SW480 (cell line): ENCODE measurements at regions not wholly inside any gene's neighbourhood (a gene's known extent, or its start where the extent isn't known, plus 50 kb on each side); places are given as distances from the start of the nearest gene placed in this dataset.

Source experiments
- DNase-seq: peaks from one replicate; pipeline ENCODE4 v3.0.0-alpha.2; 2016; ENCODE audit warnings: low spot score

DNA sequence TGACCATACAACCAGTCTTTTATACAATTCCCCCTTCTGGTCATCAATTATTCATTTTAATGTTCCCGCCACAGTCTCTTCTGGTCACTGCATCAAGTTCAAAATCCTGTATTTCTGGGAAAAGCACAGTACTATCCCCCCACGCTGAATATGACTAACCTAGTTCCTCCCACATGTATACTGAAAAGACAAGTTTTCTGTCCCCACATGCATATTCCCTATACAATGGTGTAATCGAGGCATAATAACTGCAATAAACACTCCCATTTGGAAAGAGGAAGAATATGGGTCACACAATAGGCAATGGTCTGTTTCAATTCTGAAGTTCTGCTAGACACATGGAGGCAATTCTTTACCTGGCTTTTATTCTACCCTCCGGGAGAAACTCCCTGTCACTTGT lies 344.9 kb downstream of the EFNA5 start:
- DNase-seq: no peak

DNA sequence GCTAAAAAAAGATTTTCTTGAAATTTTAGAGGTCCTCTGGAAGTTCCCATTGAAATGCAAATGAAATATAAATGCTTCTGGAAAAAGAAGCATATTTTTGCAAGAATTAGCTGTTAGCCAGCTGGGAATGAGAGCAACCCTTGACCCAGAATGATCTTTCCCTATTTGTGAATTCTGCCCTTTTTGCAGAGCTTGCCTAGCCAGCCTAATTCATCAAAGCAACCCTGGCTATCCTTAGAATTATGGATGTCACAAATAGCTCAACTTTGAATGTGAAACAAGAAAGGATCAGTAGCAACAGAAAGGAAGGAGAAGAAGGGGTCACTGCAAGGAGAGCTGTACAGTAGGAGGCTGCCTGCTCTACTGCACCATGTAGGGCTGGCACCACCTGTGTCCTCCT lies 345.9 kb downstream of the EFNA5 start:
- DNase-seq: no peak

DNA sequence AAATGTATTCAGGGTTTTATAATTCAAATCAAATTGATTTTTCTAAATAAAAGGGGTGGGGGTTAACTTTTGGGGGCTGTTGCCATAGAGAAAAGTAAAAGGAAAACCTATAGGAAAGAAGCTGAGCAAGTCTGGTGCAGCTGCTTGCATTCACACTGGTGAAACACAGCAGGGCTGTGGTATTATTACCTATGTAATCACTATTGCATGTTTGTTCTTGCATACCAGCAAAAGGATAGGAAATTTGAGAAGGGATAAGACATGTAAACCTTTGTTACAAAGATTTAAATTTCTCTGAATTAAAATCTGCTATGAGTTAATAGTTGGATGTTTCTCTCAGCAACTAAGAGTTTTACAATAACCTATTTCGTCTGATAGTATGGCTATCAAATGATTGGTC lies 346.7 kb downstream of the EFNA5 start:
- no peak for DNase-seq

DNA sequence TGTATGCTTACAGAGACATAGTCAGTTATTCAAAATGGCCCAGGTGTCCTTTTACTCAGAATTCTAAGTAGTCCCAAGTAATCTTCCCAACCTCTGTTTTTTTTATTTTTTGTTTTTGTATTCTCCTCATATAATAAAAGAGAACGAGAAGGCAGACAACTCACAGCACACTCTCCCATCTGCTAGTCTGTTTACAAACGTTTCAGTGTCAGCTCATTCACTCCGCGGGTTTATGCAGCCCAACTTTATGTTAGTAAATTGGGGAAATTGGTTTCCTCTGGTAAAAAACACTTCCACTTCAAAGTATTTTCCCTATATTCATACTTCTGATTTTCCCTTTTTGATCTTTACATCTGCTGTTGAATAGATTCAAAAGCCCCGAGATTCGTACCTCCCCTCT lies 347.2 kb downstream of the EFNA5 start:
- no peak for DNase-seq

DNA sequence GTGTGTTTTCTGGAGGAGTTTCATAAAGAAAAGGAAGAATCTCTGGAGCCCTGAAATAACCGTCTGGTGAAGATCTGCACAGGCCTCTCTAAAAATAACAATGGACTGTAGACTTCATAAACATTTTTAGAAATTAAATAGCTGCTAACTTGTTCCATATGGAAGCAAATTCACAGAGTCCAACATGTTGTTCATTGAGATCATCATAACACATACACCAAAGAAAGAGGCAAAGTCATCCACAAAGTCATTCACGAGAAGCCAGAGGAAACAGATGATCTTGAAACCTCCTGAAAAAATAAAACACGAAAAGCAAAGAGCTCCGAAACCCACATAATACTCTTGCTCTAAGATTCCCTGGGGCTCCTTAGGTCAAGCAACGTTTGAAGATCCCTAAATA lies 347.8 kb downstream of the EFNA5 start:
- no peak for DNase-seq

DNA sequence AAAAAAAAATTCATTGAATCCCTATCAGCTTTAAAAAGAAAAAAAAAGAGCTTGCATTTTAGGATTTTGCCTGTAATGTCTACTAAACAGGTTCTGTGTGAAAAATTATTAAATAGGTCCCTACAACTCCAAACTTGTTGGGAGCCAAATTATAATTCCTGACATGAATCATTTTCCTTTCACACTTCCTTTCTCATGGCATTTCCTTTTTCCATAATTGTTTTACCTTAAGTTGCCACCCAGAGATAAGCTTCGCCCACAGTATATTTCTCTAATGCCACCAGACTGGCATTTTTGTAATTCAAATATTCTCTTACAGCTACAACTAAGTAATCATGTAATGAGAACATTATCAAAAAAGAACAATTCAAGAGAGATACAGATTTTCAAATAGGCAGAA lies 348.8 kb downstream of the EFNA5 start:
- DNase-seq: no peak

DNA sequence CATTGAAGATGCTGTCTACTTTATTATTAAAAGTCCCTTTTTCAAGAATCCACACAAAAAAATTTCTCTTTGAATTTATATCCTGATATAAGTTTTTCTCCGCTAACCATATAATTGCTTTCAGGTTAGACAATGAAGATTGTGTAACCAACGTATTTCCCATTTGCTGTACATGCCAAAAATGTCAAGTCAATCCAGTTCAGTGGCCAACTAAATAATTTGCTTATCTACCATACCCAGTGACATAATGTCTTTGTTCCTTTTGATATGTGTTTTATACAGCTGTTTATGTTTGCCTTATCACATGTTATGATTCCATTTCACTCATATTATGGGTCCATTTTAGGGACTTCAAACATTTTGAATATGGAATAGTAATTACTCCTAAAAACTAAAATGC lies 349.9 kb downstream of the EFNA5 start:
- no peak for DNase-seq

DNA sequence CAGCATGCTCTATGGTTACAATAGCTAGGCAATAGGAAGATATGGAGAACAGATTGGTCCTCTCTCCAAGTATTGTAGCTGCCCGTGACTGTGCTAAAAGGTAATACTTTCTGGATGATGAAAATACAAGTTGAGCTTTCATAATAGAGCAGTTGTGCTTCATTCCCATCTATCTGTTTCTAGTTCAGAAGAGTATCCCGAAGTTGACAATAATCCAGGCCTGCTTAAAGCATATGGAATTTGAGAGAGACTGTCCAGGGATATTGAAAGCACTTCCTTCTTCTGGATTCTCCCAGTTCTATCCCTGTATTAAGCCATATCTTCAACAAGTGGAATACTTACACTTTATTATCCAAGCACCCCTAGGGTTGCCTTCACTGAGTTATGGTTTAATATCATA lies 350.4 kb downstream of the EFNA5 start:
- DNase-seq: no peak

DNA sequence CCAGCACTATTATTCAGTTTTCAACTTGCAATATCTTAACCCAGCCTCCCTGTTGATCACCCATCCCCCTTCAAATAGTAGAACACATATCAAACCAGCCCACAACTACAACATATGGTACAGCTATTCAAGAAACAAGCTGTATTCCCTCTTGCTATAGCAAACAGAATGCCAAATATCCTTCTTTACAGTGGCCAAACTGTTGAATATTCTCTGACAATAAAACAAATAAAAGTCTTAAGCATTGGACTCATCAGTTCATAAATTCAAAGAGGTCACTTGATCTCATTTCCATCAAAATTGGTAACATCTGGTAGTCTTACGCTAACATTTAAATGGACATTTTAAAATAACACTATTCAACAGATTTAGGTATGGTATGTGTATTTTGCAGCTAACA lies 350.8 kb downstream of the EFNA5 start:
- no peak for DNase-seq

DNA sequence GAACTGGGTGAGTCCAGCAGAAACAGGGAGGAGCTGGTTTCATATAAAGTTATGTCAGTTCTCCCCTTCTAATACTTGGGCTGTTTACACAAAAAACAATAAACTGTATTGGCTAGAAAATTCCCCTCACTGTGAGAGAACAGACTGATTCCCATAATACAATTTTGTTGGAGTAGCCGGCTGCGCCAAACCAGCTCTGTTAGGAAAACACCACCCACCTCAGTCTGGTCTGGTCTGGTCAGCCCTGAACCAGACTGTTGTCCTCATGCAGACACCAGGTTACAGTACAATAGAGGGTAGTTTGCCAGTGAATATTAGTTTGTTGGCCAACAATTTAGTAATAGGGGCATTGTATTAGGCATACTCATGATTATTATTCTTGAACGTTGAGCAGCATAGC lies 356.4 kb downstream of the EFNA5 start:
- DNase-seq: no peak

DNA sequence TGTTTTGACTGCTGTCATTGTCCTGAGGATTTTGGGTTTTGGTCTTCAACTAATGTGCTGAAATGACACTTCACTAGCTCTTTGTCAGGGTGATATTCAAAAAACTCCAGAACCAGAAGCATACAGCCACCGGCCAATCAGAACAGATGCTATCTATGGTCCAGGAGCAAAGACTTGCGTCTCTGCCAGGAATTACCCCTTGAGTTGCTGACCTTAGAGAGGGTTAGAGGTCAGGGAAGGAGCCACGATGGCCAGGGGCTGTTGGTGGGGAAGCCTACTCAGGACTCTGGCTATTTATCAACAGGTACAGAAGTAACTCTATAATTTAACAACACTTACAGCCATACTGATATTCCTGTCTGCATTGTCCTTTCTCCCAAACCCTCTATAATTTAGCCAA lies 356.8 kb downstream of the EFNA5 start:
- DNase-seq: no peak

DNA sequence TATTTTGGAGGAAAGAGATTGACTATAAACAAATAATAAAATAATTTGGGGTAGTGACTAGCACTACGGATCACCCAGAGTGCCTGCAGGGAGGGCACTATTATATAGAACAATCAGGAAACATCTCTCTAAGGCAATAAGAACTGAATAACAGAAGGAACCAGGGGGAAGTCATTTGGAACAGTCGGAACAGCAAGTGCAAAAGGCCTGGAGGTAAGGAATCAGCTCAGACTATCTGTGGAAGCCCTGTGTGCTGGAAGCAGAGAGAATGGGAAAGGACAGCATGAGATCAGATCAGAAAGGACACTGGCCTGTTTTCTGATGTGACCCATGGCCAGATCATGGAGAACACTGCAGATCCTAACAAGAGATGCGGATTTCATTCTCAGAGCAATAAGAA lies 357.6 kb downstream of the EFNA5 start:
- DNase-seq: no peak

DNA sequence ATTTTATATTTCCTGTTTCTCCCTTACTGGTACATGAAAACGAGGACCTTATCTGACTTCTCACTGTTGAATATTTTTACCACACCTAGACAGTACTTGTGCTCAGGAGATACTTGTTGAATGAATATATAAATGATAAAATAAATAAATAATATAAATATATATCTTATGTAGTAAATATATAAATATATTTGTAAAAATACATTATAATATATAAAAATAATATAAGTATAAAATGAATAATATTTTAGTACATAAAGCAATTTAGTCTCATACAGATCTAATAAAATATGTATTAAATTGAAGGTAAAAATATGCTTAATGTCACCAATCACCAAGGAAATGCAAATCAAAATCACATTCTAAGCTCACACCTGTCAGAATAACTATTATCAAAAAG lies 360.6 kb downstream of the EFNA5 start:
- no peak for DNase-seq

DNA sequence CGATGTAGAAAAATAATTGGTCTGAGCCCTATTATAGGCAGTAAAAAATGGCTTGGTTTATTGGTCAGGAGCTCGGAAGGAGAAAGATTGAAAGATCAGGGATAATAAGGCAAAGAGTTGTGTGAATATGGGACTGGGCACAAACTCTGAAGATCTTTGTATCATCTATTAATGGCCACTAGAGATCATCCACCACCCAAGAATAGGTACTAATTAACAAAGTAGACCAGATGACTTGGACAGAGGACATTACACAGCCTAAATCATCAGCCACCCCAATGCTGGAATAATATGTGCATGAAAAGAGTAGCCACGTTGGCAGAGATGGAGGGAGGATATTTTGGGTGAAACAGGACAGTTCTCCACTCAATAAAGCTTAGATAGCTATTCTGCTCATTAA lies 364.1 kb downstream of the EFNA5 start:
- no peak for DNase-seq

DNA sequence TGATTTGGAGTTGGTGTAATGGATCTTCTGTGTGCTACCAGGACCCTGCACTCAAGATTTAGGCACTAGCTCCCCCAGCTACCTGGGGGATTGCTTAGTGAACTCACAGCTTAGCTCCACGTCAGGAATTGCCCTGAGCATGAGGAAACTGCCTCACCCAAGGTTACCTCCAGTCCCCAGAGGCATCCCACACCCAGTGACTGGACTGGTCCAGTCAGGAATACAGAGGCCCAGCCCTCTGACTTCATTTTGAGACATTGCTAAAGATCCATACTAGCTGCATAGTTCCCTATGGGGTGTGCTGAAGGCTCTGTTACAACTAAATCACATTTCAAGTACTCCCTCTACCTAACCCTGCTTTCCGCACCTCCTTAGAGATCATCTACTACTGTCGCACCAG lies 364.7 kb downstream of the EFNA5 start:
- DNase-seq: no peak

DNA sequence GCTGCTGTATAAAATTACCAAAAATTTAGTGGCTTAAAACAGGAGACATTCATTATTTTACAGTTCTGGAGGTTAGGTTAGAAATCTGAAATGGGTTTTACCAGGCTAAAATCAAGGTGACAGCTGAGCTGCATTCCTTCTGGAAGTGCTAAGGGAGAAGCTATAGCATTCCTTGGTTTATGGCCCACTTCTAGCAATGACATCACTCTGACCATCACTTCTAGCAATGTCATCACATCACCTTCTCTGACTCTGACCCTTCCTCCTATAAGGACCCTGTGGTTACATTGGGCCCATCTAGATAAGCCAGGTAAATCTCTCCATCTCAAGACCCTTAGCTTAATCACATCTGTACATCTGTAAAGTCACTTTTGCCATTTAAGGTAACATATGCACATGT lies 366.1 kb downstream of the EFNA5 start:
- no peak for DNase-seq

DNA sequence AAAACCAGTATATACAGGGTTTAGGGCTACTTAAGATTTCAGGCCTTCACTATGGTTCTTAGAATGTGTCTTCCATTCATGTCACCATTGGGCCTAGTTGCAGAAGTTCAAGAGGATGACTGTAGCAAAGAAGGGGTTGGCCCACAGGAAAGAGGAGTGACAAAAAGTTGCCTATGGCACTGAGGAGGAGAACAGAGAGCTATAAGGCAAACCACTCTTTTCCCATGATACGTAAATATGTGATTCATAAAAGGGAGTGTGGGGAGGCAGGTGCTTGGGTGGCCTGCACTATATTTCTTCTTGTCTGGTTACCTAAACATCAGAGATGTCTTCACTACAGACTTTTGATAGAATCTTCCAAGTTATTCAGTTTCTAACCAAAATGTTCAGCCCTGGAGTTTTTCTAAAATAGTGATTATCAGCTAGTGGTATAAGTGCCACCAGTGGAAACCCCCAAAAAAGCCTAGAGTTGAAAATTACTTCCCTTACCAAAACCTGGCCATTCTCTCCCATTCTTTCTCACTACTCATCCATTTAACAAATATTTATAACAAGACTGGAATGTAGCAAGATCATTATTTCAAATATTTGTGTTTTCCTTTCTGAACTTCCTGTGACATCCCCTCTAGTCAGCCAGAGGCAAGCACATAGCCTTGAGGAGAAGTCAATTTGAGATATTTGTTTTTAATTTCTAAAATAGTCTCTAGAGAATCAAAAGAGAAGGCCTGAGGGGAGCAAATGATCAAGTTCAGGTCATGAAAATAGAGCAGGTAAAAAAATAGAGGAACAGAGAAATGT lies 367.4 kb downstream of the EFNA5 start:
- no peak for DNase-seq

DNA sequence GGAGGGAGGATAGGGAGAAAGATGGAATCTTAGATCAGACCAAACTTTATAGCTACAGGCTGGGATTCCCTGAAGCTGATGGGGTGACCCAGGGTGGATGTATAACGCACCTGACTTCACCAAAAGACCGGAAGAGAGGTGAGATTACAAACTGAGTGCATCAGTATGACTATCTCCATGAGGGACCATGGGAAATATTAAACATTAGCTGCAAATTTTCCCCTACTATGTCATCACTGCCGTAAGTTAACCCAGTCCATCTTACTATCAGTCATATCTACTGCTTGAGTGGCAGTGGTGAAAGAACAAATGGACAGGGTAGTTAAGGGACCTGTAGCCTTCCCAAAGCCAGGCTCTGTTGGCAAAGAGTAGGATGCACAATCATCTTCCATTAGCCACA lies 368.3 kb downstream of the EFNA5 start:
- DNase-seq: no peak

DNA sequence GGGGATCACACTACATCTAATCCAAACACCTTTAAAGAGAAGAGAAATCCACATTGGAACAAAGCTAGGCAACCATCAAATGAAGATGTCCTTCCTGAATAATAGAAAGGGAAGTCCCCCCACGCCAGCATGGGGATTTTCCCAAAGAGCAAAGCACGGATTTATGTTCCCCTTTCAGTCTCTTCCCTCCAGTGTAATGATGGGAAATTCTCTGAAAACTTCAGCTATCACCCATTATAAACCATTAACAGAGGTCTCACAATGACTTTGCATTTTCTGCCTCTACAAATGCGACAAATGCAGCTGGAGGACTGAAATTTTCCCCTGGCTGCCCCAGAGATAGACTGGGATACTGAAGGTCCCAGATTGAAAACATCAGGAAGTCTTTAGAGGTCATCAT lies 368.7 kb downstream of the EFNA5 start:
- DNase-seq: no peak

DNA sequence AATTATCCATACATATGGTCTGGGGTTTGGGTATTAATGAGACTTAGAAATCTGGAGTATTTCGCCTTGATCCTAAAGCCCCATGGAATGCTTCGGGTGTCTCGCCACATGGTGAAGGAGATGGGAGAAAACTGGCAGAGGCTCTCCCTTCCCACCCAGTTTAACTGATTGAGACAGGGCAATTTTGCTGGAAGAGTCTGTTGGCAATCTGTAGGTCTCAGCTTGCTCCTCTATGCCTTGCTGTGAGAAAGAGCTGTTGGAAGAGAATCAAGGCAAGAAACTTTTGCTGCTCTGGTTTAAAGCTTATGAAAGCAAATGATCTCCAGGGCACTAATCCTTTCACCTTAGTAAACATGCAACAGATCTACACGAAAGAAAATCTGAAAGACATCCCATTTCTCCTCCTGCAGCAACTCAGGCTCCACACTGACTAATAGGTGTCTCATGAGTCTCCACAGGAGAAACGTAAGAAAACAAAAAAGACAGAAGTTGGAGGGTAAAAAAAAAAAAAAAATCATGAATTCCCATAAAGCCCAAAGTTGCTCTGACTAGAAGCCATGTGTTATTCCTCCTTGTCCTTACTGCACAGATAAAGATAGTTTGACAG lies 369.9 kb downstream of the EFNA5 start:
- no peak for DNase-seq

DNA sequence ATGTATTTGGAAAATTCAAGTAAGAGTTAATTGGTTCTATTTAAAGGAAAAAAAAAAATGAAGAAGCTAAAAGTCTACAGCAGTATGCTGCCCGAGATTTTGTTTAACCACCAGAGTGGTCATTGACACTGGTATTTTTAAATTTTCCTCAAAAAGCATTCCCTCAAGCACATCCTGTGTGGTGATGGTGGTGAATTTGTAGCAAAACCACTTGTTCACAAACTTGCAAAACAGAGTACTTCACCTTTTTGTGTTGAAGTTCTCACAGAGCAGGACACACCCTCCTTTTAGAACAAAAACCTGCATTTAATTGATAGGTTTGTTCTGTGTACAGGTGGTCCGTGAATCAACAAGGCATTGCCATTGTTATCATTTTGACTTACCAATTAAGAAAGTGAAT lies 374.2 kb downstream of the EFNA5 start:
- no peak for DNase-seq

DNA sequence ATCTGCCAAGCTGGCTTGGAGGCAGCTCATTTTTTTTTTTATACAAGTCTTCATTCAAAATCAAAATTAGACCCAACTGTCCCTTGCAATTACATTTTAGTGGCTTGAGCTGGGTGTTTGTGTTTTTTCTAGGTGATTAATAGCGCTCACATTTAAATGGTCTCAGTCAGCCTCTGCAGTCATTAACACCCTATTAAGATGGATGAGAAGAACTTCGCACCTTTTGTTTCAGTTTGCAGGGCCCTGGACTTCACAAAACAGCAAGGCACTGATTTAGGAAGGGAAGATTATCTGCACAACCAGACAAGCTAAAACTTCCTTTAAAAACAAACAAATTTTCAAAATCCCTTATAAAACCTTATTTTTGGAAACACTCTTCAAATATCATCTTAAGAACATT lies 374.8 kb downstream of the EFNA5 start:
- DNase-seq: no peak

DNA sequence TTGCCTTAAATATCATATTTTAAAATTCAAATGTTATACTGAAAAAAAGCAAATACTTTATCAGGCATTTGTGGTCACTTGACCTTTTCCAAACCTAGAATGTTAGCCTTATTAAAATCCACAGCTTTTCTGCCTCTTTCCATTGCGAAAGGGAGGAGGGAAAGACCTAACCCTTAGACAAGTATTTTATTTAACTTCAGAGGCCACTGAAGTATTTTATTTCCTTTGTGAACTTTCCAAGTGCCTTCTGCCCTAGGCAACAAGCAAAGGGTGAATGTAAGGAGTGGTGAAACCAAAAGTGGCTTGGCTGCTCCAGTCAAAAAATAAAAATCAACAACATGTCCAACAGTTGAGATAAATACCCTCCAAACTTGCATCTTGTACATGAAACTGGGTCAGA lies 376.1 kb downstream of the EFNA5 start:
- no peak for DNase-seq

DNA sequence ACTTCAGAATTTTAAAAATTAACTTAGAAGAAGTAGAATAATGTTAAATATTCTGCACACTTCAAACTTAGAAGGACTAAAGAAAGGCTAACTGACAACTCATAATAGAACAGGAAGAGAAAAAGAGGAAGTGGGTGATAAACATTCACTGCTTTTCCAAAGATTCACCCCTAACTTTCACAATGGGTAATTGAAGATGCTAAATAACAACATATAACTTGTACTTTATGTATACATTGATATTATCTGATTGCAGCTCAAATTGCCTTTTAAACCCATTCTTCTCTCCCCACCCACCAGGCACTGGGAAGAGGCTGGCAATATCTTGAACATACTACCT lies 376.6 kb downstream of the EFNA5 start:
- DNase-seq: no peak
